SH-SY5Y (cell line): ENCODE measurements at regions not wholly inside any gene's neighbourhood (a gene's known extent, or its start where the extent isn't known, plus 50 kb on each side); places are given as distances from the start of the nearest gene placed in this dataset.

ENCODE experiments used
- GATA2 ChIP-seq: IDR thresholded peaks from 2 replicates; pipeline ENCODE4 v1.6.1; 2011; ENCODE audit warnings: mild to moderate bottlenecking, low read depth, low read length
- GATA3 ChIP-seq: IDR thresholded peaks from 2 replicates; pipeline ENCODE4 v1.6.1; 2011; ENCODE audit warnings: low read depth, mild to moderate bottlenecking, low read length, moderate library complexity

GRCh38 chr9:126148994-126149393 lies 177.6 kb upstream of the MVB12B start:
- TF ChIP-seq GATA2: no peak
- no peak for TF ChIP-seq GATA3
